HG02884 (cell line): ENCODE measurements at regions not wholly inside any gene's neighbourhood (a gene's known extent, or its start where the extent isn't known, plus 50 kb on each side); places are given as distances from the start of the nearest gene placed in this dataset.
A peak's percentile ranks its signal among the peaks of the same experiment; 100 is the strongest.
"Not testable (repeated sequence)": the region's sequence is repeated elsewhere in the genome, so short reads cannot be mapped to it uniquely, and the experiment has no call there.

Experiments used
- ATAC-seq: cut with Tn5 transposase; IDR thresholded peaks from one replicate; pipeline ENCODE4 v1.9.1; 2021; ENCODE audit warnings: mild to moderate bottlenecking, moderate library complexity; ENCODE audit not compliant: unreplicated experiment

- not testable (repeated sequence) for ATAC-seq
Measured at GRCh38 chr12:14032191-14032590, 50.8 kb upstream of the GRIN2B start.

DNA sequence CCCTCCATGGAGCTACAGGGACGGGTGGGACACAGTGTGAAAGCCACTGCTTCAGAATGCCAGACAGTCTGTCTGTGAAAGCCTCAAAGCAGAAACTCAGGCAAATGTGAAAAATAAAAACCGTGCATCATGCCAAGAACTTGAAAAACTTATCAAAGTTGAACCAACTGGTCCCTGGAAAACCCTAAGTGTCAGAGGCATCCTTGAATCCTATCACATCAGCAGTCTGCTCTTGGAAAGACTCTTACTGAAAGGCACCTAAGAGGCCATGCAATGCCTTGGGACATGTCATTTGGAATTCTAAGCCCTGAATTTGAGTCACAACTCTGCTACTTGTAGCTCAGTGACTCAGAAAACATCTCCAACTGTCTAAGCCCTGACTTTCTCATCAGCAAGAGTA is 62.4 kb upstream of the GRIN2B start:
- no peak for ATAC-seq

GRCh38 chr12:14048941-14049545 is 67.6 kb upstream of the GRIN2B start:
- no peak for ATAC-seq

DNA sequence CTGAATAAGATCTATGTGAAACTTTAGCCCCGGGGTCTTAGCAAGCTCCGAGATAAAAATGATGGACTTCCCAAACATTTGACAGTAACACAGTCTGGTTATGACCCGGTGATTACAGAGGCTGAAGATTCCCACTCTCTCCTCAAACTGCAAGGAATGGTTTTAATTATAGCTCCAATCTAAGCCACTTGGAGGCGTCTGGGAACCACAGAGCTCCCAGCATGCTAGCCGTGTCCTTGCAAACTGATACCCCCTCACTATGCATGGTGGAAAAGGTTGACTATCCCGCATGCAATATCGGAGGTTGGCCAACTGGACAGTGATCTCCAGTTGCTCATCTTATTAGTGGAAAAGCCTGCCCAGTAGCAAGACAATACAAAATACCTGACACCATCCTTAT is 76.5 kb upstream of the GRIN2B start:
- ATAC-seq = no peak

GRCh38 chr12:14058717-14059116 is 77.3 kb upstream of the GRIN2B start:
- no peak for ATAC-seq

- no peak for ATAC-seq
Measured at GRCh38 chr12:14059548-14059947, 78.1 kb upstream of the GRIN2B start.

DNA sequence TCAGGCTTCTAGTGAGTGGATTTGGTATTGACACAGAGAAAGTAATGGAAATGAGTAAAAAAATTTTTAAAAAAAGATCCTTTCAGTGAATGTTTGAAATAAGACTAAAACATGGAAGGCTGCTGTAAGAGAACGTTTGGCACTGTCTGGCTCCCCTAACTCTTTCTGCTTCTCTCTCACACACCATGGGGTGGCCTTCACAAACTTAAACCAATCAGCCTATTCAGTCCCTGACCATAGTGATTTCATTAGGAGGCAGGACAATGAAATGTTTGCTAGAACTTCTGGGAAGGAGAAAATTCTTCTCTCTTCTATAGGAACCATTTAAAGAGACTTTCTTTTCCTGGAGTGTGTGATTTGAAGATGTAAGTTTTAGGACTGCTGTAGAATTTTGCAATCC is 84.2 kb upstream of the GRIN2B start:
- no peak for ATAC-seq

- no peak for ATAC-seq
Measured at GRCh38 chr12:14066021-14066420, 84.6 kb upstream of the GRIN2B start.

GRCh38 chr12:14068961-14069360 is 87.6 kb upstream of the GRIN2B start:
- ATAC-seq = no peak

DNA sequence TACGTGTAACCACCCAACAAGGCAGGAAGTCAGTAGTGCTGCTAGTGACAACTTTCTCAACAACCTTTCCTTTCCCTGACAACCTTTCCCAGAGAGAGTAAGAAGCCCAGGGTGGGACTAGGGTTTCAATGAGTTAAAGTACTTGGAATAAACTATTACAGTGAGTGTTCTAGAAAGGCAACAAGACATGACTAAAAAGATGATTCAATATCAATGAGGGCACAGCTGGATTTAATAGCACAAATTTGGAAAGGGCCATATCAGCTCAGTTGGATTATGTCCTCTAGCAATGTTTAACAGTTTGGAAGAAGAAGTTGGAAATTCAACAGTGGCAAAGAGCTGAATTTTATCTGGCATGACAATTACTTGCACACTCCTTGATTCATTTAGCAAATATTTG is 90.4 kb upstream of the GRIN2B start:
- no peak for ATAC-seq

DNA sequence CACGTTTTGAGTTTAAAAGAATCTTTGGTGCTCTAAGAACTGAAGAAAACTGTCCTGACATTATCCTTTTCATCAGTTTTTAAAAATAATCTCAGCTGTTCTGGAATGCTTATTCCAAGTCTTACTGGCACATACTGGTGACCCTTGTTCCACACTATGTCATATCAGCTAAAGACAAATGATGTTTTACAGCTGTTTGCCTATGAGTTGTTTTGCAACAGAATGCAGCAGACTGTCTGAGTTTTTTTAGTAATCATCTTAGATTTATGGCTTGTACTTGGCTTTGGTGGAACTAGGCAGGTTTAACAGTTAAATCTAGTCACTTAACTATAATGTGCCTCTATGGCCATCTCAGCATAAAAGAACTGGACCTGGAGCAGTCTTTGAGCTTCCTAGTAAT is 91.6 kb upstream of the GRIN2B start:
- no peak for ATAC-seq

GRCh38 chr12:14075797-14076393 is 94.5 kb upstream of the GRIN2B start:
- ATAC-seq = no peak

- ATAC-seq = no peak
Measured at GRCh38 chr12:14076538-14076937, 95.1 kb upstream of the GRIN2B start.

DNA sequence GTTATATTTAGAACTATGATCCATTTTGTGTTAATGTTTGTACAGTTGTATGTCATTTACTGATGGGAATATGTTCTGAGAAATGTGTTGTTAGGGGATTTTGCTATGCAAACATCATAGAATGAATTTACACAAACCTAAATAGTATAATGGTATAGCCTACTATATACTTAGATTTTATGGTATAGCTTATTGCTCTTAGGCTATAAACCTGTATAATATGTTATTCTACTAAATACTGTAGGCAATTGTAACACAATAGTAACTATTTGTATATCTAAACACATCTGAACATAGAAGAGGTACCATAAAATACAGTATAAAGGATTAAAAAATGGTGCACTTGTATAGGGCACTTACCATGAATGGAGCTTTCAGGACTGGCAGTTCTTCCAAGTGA is 105.4 kb upstream of the GRIN2B start:
- ATAC-seq = no peak

GRCh38 chr12:14099994-14100393 is 118.6 kb upstream of the GRIN2B start:
- no peak for ATAC-seq

DNA sequence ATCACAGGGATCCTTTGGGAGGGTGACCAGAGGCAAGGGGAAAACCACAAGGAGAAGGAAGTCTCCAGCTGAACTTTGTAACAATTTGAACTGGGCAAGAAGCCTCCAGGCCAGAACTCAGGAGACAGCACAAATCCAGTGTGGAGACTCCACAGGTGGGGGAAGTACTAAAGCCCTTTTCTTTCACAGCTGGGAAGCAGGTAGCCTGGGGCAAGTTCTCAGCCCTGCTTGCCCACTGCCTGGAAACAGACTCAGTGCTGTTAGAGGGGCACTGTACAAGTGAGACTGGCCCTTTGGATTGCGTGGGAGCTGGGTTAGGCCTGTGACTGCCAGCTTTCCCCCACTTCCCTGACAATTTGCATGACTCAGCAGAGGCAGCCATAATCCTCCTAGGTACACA is 120.2 kb upstream of the GRIN2B start:
- not testable (repeated sequence) for ATAC-seq

- ATAC-seq = peak; percentile 99
Measured at GRCh38 chr12:14111230-14111865, 129.9 kb upstream of the GRIN2B start.

GRCh38 chr12:14113031-14113430 is 131.6 kb upstream of the GRIN2B start:
- no peak for ATAC-seq

GRCh38 chr12:14126692-14127091 is 145.3 kb upstream of the GRIN2B start:
- ATAC-seq = no peak

DNA sequence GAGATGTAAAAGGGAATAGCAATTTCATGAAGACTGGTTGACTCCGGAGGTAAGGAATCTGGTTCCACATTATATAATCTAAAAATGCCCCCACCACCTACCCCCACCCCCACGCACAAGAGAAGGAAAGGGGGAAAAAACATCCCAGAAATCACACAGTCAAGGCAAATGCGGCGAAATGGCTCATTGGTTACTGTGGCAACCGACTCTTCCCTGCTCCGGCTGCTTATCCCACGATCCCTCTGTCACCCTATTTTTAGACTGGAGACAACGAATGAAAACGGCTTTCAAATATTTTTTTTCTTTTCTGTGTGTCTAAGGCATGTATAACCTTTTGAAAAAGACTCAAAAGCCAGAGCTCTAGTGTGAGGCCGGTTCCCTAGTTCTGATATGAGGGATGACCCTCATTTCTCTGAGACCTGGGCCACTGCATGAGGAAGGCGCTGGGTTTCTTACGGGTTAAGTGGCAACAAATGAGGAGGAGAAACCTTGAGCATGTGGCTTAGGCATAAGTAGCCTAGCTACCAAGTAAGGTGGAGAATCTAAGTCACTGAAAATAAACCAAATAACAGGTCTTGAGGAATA is 148.3 kb upstream of the GRIN2B start:
- ATAC-seq = no peak

- no peak for ATAC-seq
Measured at GRCh38 chr12:14135996-14136395, 154.6 kb upstream of the GRIN2B start.

- ATAC-seq = no peak
Measured at GRCh38 chr12:14138495-14138894, 157.1 kb upstream of the GRIN2B start.
